ENCODE measurements at regions not wholly inside any gene's neighbourhood (a gene's known extent, or its start where the extent isn't known, plus 50 kb on each side); places are given as distances from the start of the nearest gene placed in this dataset.

- TF ChIP-seq CTBP2 (IDR thresholded peaks at IDR 0.05; ENCODE audit: borderline replicate concordance, insufficient read depth, insufficient read length, low read length): no peak
- no peak for TF ChIP-seq GABPA (IDR thresholded peaks at IDR 0.05; ENCODE audit: borderline replicate concordance, insufficient read depth, low read length)
- no peak for TF ChIP-seq JUND (IDR thresholded peaks at IDR 0.05; ENCODE audit: low read length)
These were observed 227.9 kb downstream of the CENPF start (continued) for GRCh38 chr1:214830941-214831340.
